ENCODE measurements at regions not wholly inside any gene's neighbourhood (a gene's known extent, or its start where the extent isn't known, plus 50 kb on each side); places are given as distances from the start of the nearest gene placed in this dataset.

DNA sequence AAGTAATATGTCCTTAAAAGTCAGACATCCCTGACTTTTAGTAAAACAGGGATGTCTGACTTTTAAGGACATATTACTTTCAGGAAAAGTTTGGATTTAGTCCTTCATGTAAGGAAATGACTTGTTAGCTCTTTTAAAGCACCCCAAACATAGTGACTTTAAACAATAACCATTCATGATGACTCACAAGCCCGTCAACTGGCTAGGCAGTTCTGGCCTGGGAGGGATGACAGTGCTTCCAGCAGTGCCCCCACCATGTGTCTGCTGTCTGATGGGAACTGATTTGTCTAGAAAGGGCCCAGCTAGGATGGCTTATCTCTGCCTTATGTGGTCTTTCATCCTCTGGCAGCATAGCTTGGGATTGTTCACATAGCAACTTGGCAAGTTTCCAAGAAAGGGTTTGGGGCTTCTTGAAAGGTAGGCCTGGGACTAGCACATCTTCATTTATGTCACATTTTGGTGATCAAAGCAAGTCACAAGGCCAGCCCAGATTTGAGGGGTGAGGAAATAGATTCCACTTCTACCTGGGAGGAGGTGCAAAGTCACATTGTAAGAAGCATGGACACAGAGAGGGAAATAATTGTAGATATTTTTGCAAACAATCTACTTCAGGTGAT, 143.5 kb downstream of the C1orf94 start:
- DNase-seq (ENCODE audit: low spot score) = no peak
- TF ChIP-seq TAF1 (conservative IDR thresholded peaks at IDR 0.05) (no peak), JUND (IDR thresholded peaks at IDR 0.05) (no peak), YY1 (IDR thresholded peaks at IDR 0.05) (no peak), SP1 (IDR thresholded peaks at IDR 0.05) (no peak), NR2F2 (IDR thresholded peaks at IDR 0.05) (no peak), RXRA (IDR thresholded peaks at IDR 0.05) (no peak)
- TF ChIP-seq, protein P1, sequence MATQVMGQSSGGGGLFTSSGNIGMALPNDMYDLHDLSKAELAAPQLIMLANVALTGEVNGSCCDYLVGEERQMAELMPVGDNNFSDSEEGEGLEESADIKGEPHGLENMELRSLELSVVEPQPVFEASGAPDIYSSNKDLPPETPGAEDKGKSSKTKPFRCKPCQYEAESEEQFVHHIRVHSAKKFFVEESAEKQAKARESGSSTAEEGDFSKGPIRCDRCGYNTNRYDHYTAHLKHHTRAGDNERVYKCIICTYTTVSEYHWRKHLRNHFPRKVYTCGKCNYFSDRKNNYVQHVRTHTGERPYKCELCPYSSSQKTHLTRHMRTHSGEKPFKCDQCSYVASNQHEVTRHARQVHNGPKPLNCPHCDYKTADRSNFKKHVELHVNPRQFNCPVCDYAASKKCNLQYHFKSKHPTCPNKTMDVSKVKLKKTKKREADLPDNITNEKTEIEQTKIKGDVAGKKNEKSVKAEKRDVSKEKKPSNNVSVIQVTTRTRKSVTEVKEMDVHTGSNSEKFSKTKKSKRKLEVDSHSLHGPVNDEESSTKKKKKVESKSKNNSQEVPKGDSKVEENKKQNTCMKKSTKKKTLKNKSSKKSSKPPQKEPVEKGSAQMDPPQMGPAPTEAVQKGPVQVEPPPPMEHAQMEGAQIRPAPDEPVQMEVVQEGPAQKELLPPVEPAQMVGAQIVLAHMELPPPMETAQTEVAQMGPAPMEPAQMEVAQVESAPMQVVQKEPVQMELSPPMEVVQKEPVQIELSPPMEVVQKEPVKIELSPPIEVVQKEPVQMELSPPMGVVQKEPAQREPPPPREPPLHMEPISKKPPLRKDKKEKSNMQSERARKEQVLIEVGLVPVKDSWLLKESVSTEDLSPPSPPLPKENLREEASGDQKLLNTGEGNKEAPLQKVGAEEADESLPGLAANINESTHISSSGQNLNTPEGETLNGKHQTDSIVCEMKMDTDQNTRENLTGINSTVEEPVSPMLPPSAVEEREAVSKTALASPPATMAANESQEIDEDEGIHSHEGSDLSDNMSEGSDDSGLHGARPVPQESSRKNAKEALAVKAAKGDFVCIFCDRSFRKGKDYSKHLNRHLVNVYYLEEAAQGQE (IDR thresholded peaks at IDR 0.05) = no peak

DNA sequence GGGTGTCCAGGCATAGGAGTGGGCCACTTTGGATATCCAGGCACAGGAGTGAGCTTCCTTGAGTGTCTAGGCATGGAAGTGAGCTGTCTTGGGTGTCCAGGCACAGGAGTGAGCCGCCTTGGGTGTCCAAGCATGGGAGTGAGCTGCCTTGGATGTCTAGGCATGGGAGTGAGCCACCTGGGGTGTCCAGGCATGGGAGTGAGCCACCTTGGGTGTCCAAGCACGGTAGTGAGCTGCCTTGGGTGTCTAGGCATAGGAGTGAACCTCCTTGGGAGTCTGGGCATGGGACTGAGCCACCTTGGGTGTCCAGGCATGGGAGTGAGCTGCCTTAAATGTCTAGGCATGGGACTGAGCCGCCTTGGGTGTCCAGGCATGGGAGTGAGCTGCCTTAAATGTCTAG, 146.3 kb downstream of the C1orf94 start:
- Histone ChIP-seq H3K4me3 (ENCODE audit: low read depth in 1 of 3, low read length in 3 of 3) (no peak overlapping the region), H3K9me3 (ENCODE audit: control insufficient read depth in 4 of 4, low read length in 3 of 4) (no peaks in the 10 kb centered on the region), H3K27me3 (ENCODE audit: control insufficient read depth in 4 of 4, insufficient read depth in 4 of 4, low read length in 3 of 4) (no peaks in the 10 kb centered on the region), H3K9ac (ENCODE audit: low read depth in 1 of 2, low read length in 2 of 2) (no peak overlapping the region), H3K4me1 (ENCODE audit: control insufficient read depth in 4 of 4, insufficient read depth in 4 of 4, low read length in 3 of 4) (no peaks in the 10 kb centered on the region), H3K27ac (ENCODE audit: low read depth in 1 of 2, low read length in 2 of 2) (no peak overlapping the region), H3K36me3 (ENCODE audit: control insufficient read depth in 4 of 4, insufficient read depth in 3 of 4, low read depth in 1 of 4, low read length in 3 of 4) (no peaks in the 10 kb centered on the region)
- WGBS = 61% methylated on average over 3 of the region's 3 CpGs
- DNase-seq (ENCODE audit: low spot score) = no peak
- TF ChIP-seq TAF1 (conservative IDR thresholded peaks at IDR 0.05) (no peak), FOXA2 (IDR thresholded peaks at IDR 0.05) (no peak), RAD21 (IDR thresholded peaks at IDR 0.05) (no peak), FOXA1 (IDR thresholded peaks at IDR 0.05) (no peak), NR2F2 (IDR thresholded peaks at IDR 0.05) (no peak), YY1 (IDR thresholded peaks at IDR 0.05) (no peak), RXRA (IDR thresholded peaks at IDR 0.05) (no peak), GABPA (IDR thresholded peaks at IDR 0.05 in 1 of 2, conservative IDR thresholded peaks at IDR 0.05 in 1 of 2) (no peak), SP1 (IDR thresholded peaks at IDR 0.05) (no peak)
- TF ChIP-seq, protein P1 (IDR thresholded peaks at IDR 0.05) = no peak
- TF ChIP-seq, protein P2, sequence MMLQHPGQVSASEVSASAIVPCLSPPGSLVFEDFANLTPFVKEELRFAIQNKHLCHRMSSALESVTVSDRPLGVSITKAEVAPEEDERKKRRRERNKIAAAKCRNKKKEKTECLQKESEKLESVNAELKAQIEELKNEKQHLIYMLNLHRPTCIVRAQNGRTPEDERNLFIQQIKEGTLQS (IDR thresholded peaks at IDR 0.05) = no peak
- TF ChIP-seq, protein P3, sequence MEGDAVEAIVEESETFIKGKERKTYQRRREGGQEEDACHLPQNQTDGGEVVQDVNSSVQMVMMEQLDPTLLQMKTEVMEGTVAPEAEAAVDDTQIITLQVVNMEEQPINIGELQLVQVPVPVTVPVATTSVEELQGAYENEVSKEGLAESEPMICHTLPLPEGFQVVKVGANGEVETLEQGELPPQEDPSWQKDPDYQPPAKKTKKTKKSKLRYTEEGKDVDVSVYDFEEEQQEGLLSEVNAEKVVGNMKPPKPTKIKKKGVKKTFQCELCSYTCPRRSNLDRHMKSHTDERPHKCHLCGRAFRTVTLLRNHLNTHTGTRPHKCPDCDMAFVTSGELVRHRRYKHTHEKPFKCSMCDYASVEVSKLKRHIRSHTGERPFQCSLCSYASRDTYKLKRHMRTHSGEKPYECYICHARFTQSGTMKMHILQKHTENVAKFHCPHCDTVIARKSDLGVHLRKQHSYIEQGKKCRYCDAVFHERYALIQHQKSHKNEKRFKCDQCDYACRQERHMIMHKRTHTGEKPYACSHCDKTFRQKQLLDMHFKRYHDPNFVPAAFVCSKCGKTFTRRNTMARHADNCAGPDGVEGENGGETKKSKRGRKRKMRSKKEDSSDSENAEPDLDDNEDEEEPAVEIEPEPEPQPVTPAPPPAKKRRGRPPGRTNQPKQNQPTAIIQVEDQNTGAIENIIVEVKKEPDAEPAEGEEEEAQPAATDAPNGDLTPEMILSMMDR (IDR thresholded peaks at IDR 0.05; ENCODE audit: low read depth, low read length, missing input control) = no peak
- TF ChIP-seq, protein P4, sequence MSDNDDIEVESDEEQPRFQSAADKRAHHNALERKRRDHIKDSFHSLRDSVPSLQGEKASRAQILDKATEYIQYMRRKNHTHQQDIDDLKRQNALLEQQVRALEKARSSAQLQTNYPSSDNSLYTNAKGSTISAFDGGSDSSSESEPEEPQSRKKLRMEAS (IDR thresholded peaks at IDR 0.05) = no peak

More for the DNA sequence above, 143.5 kb downstream of the C1orf94 start:
- Histone ChIP-seq H3K27ac (ENCODE audit: low read depth in 1 of 2, low read length in 2 of 2) (no peak overlapping the region), H3K9me3 (ENCODE audit: control insufficient read depth in 4 of 4, low read length in 3 of 4) (no peaks in the 10 kb centered on the region), H3K27me3 (ENCODE audit: control insufficient read depth in 4 of 4, insufficient read depth in 4 of 4, low read length in 3 of 4) (no peaks in the 10 kb centered on the region), H3K36me3 (ENCODE audit: control insufficient read depth in 4 of 4, insufficient read depth in 3 of 4, low read depth in 1 of 4, low read length in 3 of 4) (no peaks in the 10 kb centered on the region), H3K4me3 (ENCODE audit: low read depth in 1 of 3, low read length in 3 of 3) (no peak overlapping the region), H3K9ac (ENCODE audit: low read depth in 1 of 2, low read length in 2 of 2) (no peak overlapping the region), H3K4me1 (ENCODE audit: control insufficient read depth in 4 of 4, insufficient read depth in 4 of 4, low read length in 3 of 4) (peaks cover 0 to 5% (median 5%) of the 10 kb centered on the region in 4 donors)
- WGBS = 86% methylated on average over 1 of the region's 1 CpG

Data from liver (tissue), 8 donors.